ENCODE measurements at regions not wholly inside any gene's neighbourhood (a gene's known extent, or its start where the extent isn't known, plus 50 kb on each side); places are given as distances from the start of the nearest gene placed in this dataset.

DNA sequence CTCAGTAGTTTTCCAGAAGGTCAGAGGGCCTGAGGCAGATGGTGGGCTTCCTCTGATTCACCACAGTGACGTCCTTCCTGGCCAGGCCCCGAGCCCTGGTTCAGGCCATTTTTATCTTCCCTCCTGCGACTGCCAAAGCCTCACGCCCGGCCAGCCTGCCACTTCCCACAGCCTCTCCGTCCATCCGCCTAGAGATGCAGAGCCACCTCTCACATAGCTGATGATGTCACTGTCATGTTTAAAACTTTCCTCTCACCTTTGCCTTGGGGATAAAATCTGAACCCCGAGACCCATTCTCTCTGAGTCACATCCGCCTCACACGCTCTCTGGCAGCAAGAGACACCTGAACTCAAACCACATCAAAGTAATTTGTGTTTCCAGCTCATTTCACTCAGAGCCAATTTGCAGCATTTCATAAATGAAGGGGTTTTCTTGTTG is 175.3 kb downstream of the QDPR start:
- DNase-seq: no peak

- no peak for DNase-seq
Measured at GRCh38 chr4:17336069-17336468, 175.8 kb downstream of the QDPR start.

- DNase-seq: no peak
Measured at GRCh38 chr4:17335371-17335770, 176.5 kb downstream of the QDPR start.

- DNase-seq: no peak
Measured at GRCh38 chr4:17332478-17332877, 179.4 kb downstream of the QDPR start.

DNA sequence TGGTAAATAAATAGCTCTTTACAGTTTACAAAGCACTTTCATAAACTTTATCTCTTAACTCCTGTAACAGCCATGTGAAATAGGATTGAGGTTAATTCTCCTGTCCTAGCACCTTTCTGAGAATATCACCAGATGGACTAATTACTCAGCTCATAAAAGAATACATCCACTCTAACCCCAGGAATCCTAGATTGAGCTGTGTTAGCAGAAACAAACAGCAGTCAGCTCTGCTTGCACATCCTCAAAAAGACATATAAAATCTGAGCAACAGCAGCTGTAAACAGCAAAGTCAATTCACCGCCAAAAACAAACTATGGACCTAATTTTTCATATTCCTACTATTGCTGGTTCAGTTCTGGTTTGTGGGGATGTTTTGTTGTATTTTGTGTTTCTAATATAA is 182.8 kb downstream of the QDPR start:
- DNase-seq: peak in 1 of 2 experiments; percentile 8

DNA sequence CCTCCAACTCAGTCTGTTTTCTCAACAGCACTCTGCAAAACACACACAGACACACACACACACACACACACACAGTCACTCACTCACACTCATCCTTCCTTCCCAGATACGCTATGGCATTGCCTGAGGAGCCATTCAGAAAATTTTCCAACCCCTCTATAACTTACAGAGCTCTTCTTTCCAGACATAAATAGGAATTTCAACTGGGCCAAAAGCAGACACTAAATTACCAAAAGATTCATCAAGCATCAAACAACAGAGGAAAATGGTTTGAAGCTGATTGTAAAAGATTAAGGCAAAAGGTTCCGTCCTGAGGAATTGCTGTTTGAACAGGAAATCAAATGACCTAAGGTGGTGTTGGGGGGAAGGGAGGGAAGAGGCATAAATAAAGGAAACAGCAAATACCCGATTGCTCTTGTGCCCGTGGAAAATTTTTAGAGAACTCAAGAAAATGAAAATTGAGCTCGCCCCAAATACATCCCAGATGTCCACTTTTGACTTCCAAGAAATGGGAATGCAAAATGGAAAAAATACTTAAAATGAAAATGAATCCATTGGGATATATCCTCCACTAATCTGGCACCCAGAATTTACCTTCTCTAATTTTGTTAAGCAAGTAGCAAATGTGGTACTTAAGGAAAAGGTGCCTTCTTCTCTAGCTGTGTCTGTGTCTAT is 183.6 kb downstream of the QDPR start:
- DNase-seq: no peak

DNA sequence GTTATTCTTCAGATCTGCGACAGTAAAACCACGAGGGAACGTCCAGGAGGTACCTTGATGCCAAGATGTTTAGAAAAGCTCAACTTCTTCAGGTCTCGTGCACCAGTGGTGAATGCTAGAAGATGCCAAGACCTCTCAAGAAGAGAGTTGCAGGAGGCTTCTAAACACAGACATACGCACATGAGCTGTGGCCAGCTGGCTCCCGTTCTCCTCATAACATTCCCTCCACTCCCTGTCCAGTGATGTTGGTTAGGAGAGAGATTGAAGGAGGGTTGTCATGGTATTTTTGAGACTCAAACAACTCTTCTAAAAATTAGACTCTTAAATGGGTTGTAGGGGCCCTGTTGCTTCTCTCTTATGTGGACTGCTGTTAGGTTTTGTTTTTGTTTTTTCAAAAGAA is 184.3 kb downstream of the QDPR start:
- no peak for DNase-seq

DNA sequence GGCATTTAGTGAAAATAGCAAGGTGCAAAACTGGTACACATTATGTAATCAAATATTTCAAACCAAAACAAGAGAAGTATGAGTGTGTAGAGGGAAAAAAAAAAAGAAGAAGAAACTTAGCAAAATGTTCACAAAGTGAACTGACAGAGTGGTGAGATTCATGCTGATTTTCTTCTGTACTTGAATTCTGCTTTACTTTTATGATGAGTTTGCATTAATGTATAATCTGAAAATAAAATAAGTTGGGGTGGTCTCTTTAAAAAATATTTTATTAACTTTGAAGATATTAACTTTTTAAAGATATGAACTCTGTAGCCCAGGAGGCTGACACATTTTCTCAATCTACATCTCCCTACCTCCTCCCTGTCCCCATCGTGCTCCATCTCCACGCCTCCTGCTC is 185.1 kb downstream of the QDPR start:
- DNase-seq: no peak

GRCh38 chr4:17325098-17325497 is 186.8 kb downstream of the QDPR start:
- DNase-seq: no peak

GRCh38 chr4:17324386-17324830 is 187.5 kb downstream of the QDPR start:
- DNase-seq: peak; percentile 52 to 62

- DNase-seq: no peak
Measured at GRCh38 chr4:17323554-17324385, 188.1 kb downstream of the QDPR start.

GRCh38 chr4:17322514-17322913 is 189.4 kb downstream of the QDPR start:
- DNase-seq: no peak

DNA sequence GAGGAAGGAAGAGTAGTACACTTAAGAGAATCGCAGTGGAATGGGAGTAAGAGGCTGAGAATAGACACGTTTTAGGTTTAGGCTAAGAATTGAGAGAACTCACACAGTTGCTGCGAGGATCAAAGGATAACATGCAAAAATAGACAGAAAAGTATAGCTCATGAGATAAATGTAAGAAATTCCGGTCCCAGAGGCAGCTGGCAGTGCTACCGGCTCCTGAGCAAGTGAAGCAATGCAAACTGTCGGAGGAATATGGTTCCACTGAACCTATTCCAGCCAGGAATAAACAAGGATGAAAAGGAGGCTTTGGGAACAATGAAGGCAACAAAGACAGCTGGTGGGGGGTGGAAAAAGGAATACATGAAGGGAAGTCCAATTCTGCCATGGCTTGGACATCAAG is 191.8 kb downstream of the QDPR start:
- no peak for DNase-seq

DNA sequence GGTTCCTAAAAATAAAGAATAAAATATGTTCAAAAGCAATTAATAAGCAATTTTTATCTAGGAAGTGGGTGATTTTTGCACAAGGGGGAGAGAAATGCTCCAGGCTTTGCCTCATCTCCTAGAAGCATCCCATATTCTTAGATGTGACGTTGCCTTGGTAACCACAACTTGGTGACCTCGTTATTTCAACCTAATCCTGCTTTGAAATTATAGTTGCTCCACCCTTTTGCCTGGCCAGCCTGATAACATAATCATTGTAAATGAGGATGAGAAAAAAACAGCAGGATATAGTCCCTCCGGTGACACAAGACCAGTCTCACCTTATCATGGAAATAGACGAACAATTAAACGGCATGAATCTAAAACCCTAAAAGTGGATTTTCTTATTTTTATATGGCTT is 194.4 kb downstream of the QDPR start:
- DNase-seq: no peak

GRCh38 chr4:17316566-17316965 is 195.3 kb downstream of the QDPR start:
- no peak for DNase-seq

DNA sequence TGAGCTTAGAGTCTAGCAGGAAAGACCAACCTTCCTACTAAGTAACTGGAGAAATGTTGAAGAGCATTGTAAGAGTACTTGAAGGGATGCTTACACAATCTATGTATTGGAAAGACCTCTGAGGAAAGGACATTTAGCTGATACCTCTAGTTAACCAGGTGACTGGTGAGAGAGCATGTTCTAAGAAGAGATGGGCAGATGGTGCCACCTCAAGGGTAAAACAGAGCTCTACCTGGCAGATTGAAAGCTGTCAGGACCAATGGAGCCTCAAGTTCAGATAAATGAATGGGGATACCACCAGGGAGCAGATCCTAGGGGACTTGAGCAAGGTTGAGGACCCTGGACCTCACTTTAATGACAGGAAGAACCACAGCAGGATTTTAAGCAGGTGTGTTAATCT is 196.4 kb downstream of the QDPR start:
- DNase-seq: no peak

- no peak for DNase-seq
Measured at GRCh38 chr4:17313194-17313593, 198.7 kb downstream of the QDPR start.

- DNase-seq: no peak
Measured at GRCh38 chr4:17310269-17310652, 201.6 kb downstream of the QDPR start.

DNA sequence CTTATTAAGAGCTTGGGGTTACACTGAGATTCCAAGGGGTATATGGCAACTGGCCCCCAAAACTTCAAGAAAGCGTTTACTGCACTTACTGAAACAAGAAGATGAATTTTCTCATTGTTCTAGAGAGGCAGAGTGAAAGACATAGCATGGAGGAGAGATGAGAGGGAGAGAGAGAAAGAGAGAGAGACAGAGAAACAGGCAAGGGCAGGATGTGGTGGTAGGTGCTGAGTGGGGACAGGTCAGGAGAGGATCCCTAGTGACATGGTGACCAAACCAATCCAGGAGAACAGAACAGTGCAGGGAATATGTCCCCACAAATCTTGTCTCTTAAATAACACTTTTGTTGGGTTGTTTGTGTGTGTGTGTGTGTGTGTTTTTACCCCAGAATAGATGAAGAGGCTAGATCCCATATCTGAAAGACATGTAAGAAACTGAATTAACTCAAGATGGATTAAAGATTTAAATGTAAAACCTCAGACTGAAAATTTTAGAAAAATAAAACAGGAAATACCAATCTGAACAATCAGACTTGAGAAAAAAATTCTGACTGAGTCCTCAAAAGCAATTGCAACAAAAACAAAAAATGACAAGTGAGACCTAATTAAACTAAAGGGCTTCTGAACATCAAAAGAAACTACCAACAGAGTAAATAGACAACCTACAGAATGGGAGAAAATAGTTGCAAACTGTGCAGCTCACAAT is 202.2 kb downstream of the QDPR start:
- DNase-seq: no peak

- no peak for DNase-seq
Measured at GRCh38 chr4:17301869-17302268, 210.0 kb downstream of the QDPR start.

- no peak for DNase-seq
Measured at GRCh38 chr4:17301266-17301665, 210.6 kb downstream of the QDPR start.

DNA sequence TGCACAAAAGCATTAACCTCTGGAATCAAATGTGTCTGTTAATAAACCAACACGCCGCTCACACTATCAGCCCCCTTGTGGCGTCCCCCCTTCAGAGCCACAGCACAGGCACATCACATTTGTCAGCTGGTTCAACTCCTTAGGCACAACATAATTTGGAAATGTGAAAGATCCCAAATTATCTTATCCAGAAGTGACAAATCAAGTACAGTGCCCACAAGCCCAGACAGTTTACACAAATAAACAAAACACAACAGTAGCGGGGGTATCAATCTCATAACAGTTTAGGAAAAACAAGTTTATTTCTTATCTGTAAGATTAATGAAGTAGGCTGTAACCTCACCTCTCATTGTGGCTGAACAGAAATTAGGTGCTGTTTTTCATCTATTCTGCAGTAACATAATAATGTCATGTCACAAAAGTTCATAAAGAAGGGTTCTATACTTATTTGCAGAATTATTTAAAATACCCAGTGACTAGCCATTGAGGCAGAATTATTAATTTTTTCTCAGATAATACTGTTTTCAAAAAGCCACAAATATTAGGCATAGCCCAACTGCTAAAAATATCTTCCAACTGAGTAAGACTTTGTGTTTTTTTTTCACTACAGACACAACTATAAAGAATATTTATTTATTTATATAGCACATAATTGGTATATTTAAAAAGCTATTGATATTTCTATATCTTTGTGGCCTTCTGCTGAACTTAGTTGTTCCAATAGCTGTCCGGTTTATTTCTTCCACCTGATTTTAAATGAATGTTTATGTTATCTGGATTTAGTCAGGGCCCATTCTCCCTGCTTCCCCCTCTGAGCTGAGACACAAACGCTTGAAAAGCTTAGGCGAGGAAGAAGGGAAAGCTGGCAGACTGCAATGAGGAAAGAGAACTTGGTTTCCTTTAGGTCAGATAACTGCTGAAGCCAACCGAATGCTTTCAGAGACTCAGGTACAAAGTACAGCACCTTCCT is 214.7 kb downstream of the QDPR start:
- no peak for DNase-seq

DNA sequence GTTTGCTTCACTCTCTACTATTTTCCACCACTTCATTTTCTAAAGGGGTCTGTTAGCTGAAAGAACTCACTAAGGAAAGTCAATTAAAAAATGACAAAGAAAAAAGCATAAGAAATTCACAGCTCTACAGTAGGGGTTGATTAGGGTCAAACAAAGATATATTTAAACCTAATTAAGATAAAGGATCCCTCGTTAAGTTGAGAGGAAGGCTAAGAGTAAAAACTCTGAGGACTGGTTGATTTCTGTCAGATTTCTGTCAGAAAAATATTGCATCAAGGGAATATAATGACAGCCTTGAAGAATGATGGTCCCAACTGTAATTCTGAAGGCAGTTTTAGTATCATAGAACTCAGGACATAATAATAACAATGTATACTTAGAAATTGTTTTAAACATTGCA is 218.0 kb downstream of the QDPR start:
- DNase-seq: no peak
